ENCODE measurements at regions not wholly inside any gene's neighbourhood (a gene's known extent, or its start where the extent isn't known, plus 50 kb on each side); places are given as distances from the start of the nearest gene placed in this dataset.

DNA sequence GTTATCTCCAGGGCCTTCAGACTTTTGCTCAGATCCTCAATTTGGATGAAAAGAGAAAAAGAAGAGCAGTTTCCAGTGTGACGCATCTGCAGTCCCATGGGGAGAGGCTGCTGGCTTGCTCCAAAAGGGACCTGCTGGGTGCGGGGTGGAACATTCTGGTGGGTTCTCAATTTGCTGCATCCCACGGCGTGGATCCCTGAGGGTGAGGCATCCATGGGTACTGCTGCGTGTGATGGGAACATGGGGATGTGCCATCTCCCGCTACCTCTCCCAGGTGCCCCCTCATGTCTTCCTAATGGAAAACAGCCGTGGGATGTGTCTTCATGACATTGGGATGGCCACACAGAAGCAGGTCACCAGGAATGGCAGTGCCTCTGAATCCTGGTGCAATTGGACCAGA lies 221.3 kb upstream of the AJAP1 start:
- intact Hi-C loops (cut with micrococcal nuclease) = no loop called here
- no peak for DNase-seq (ENCODE audit: unreplicated experiment)
- ChIA-PET CTCF (no interaction called here), POLR2A (no interaction called here)
- Mint-ChIP-seq H3K36me3 (ENCODE audit: insufficient read depth, unreplicated experiment) (no peaks in the 10 kb centered on the region), H3K27me3 (ENCODE audit: insufficient read depth, unreplicated experiment) (no peaks in the 10 kb centered on the region), H3K27ac (ENCODE audit: low read depth, unreplicated experiment) (no peak overlapping the region), H3K9me3 (ENCODE audit: unreplicated experiment) (peaks cover 41% of the 10 kb centered on the region), H3K4me1 (ENCODE audit: insufficient read depth, unreplicated experiment) (no peaks in the 10 kb centered on the region), H3K4me3 (ENCODE audit: unreplicated experiment) (no peak overlapping the region)
- BruUV-seq (replicated peaks) = no TSS peak
- TF ChIP-seq, protein P1, sequence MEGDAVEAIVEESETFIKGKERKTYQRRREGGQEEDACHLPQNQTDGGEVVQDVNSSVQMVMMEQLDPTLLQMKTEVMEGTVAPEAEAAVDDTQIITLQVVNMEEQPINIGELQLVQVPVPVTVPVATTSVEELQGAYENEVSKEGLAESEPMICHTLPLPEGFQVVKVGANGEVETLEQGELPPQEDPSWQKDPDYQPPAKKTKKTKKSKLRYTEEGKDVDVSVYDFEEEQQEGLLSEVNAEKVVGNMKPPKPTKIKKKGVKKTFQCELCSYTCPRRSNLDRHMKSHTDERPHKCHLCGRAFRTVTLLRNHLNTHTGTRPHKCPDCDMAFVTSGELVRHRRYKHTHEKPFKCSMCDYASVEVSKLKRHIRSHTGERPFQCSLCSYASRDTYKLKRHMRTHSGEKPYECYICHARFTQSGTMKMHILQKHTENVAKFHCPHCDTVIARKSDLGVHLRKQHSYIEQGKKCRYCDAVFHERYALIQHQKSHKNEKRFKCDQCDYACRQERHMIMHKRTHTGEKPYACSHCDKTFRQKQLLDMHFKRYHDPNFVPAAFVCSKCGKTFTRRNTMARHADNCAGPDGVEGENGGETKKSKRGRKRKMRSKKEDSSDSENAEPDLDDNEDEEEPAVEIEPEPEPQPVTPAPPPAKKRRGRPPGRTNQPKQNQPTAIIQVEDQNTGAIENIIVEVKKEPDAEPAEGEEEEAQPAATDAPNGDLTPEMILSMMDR (IDR thresholded peaks at IDR 0.05; ENCODE audit: unreplicated experiment) = no peak

DNA sequence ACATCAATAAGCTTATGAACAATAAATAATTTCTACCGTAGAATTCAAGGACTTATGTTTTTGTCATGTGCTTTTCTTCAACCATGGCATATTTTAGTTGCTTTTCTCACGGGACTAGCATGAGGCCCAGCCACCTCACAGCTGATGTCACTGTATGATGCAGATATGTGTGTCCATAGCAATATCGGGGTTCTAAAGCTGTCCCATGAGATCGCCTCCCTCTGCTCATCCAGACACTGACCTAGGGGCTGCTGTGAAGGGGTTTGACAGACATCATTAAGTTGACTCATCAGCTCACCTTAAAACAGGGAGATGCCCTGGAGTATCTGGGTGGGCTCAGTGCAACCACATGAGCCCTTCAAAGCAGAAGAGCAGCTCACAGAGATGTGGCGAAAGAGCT lies 210.3 kb upstream of the AJAP1 start:
- ChIA-PET CTCF (interaction anchor here (0.6 kb wide), 1 partner anchor 1394 kb away, joined by 3 read pairs; no protein-coding TSS in a partner anchor), POLR2A (interaction anchor here (0.5 to 0.7 kb wide), 2 partner anchors 84 to 1389 kb away, joined by 3 read pairs; no protein-coding TSS in a partner anchor)
- Mint-ChIP-seq H3K9me3 (ENCODE audit: unreplicated experiment) (peaks cover 46% of the 10 kb centered on the region), H3K27me3 (ENCODE audit: insufficient read depth, unreplicated experiment) (no peaks in the 10 kb centered on the region), H3K4me1 (ENCODE audit: insufficient read depth, unreplicated experiment) (no peaks in the 10 kb centered on the region), H3K27ac (ENCODE audit: low read depth, unreplicated experiment) (no peak overlapping the region), H3K36me3 (ENCODE audit: insufficient read depth, unreplicated experiment) (no peaks in the 10 kb centered on the region), H3K4me3 (ENCODE audit: unreplicated experiment) (no peak overlapping the region)
- TF ChIP-seq, protein P1 (IDR thresholded peaks at IDR 0.05; ENCODE audit: unreplicated experiment) = no peak
- intact Hi-C loops (cut with micrococcal nuclease) = no loop called here
- DNase-seq (ENCODE audit: unreplicated experiment) = no peak
- BruUV-seq (replicated peaks) = no TSS peak

DNA sequence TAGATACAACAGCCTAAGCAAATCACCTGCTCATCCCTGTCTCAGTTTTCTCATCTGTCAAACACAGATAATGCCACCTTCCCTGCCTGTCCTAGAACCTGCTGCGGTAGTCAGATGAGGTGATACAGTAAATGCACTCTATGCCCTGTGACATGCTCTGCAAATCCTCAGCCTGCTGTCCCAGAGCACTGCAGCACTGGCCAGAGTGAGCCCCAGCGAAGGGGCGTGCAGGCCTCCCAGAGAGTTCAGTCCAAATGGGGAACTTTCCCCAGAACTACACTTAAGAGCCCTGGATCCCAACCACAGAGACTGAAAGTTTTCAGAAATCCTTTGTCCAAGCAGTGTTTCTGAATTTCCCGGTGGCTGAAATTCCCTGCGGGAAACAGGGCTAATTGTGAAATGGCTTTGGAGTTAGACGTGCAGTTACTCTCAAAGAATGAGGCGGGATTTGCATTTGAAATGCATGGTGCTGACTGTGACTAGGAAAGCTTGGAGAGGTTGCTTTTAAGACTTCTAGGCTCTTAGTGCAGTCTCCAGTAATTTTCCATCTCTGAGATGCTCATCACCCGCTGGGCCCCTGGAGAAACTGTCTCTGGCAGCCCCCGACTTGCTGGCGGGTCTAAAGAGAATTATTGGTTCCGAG lies 206.5 kb upstream of the AJAP1 start:
- Mint-ChIP-seq H3K4me1 (ENCODE audit: insufficient read depth, unreplicated experiment) (no peaks in the 10 kb centered on the region), H3K27ac (ENCODE audit: low read depth, unreplicated experiment) (no peak overlapping the region), H3K27me3 (ENCODE audit: insufficient read depth, unreplicated experiment) (no peaks in the 10 kb centered on the region), H3K4me3 (ENCODE audit: unreplicated experiment) (no peak overlapping the region), H3K36me3 (ENCODE audit: insufficient read depth, unreplicated experiment) (no peaks in the 10 kb centered on the region), H3K9me3 (ENCODE audit: unreplicated experiment) (peaks cover 38% of the 10 kb centered on the region)
- CTCF ChIA-PET = no interaction called here
- DNase-seq (ENCODE audit: unreplicated experiment) = no peak
- POLR2A ChIA-PET = no interaction called here
- no TSS peak for BruUV-seq (replicated peaks)
- intact Hi-C loops (cut with micrococcal nuclease) = no loop called here
- TF ChIP-seq, protein P1 (IDR thresholded peaks at IDR 0.05; ENCODE audit: unreplicated experiment) = no peak

DNA sequence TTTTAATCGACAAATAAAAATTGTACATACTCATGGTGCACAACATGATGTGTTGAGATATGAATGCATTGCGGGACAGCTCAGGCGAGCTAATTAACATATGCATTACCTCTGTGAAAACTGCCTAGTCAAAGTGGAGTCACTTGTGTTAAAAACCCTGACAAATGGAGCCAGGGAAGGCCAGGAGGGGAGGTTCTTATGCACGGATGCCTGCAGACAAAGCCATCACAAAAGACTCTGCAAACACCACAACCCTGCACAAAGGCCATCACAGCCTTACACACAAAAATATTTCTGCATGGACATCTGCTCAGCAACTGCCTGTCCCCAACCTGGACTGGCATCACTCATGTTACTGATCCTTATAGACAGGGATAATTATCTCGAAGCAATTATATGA lies 204.4 kb upstream of the AJAP1 start:
- no peak overlapping the region for H3K4me3 Mint-ChIP-seq (ENCODE audit: unreplicated experiment)
- BruUV-seq (replicated peaks) = no TSS peak
- TF ChIP-seq, protein P1 (IDR thresholded peaks at IDR 0.05; ENCODE audit: unreplicated experiment) = no peak
- no peak overlapping the region for H3K27ac Mint-ChIP-seq (ENCODE audit: low read depth, unreplicated experiment)
- ChIA-PET POLR2A (no interaction called here), CTCF (no interaction called here)
- H3K36me3 Mint-ChIP-seq (ENCODE audit: insufficient read depth, unreplicated experiment) = no peaks in the 10 kb centered on the region
- peaks cover 44% of the 10 kb centered on the region for H3K9me3 Mint-ChIP-seq (ENCODE audit: unreplicated experiment)
- DNase-seq (ENCODE audit: unreplicated experiment) = no peak
- H3K4me1 Mint-ChIP-seq (ENCODE audit: insufficient read depth, unreplicated experiment) = no peaks in the 10 kb centered on the region
- H3K27me3 Mint-ChIP-seq (ENCODE audit: insufficient read depth, unreplicated experiment) = no peaks in the 10 kb centered on the region
- intact Hi-C loops (cut with micrococcal nuclease) = no loop called here

Measured in MCF 10A (cell line).